ENCODE measurements at regions not wholly inside any gene's neighbourhood (a gene's known extent, or its start where the extent isn't known, plus 50 kb on each side); places are given as distances from the start of the nearest gene placed in this dataset.

GRCh38 chr10:130739016-130739756 is 572.3 kb downstream of the TCERG1L start:
- ATAC-seq (no peak), FAIRE-seq (no peak), DNase-seq (ENCODE audit: low read depth in 1 of 2, low spot score in 1 of 2) (no peak)
- ChIA-PET CTCF (no interaction called here), POLR2A (no interaction called here)
- Histone ChIP-seq H3K4me2 (no peak overlapping the region), H3K4me1 (no peaks in the 10 kb centered on the region), H3K4me3 (no peak overlapping the region), H3K9me3 (no peaks in the 10 kb centered on the region; the same call in 2 of the 3 replicates), H3K27ac (no peak overlapping the region)
- TF ChIP-seq ELK1 (IDR thresholded peaks at IDR 0.05; ENCODE audit: low read depth, low read length) (no peak), ATOH8 (CRISPR knock-in tag; IDR thresholded peaks at IDR 0.05; ENCODE audit: low read depth) (no peak), JUNB (IDR thresholded peaks at IDR 0.05) (no peak), CEBPB (IDR thresholded peaks at IDR 0.05) (peak; percentile 5 to 38; a peak in 2 of 4 replicates), HOXA7 (CRISPR knock-in tag; IDR thresholded peaks at IDR 0.05) (no peak), PBX3 (IDR thresholded peaks at IDR 0.05) (no peak)
- 25% methylated on average over 6 of the region's 6 CpGs for WGBS (ENCODE audit: missing lambda C conversion rate)

- DNase-seq (ENCODE audit: low read depth in 1 of 2, low spot score in 1 of 2) (no peak), FAIRE-seq (no peak), ATAC-seq (no peak)
- POLR2A ChIA-PET: no interaction called here
- TF ChIP-seq POLR2AphosphoS2 (conservative IDR thresholded peaks at IDR 0.05; ENCODE audit: low read length): no peak
- TF ChIP-seq E2F6 (IDR thresholded peaks at IDR 0.05; ENCODE audit: borderline replicate concordance, low read depth): no peak
- Histone ChIP-seq H3K27ac (no peak overlapping the region), H3K4me2 (no peak overlapping the region), H3K4me1 (no peaks in the 10 kb centered on the region), H3K9me3 (no peaks in the 10 kb centered on the region; the same call in 2 of the 3 replicates), H3K4me3 (no peak overlapping the region)
- CTCF ChIA-PET: no interaction called here
- WGBS (ENCODE audit: missing lambda C conversion rate): 27% methylated on average over 9 of the region's 9 CpGs
Measured at GRCh38 chr10:130739757-130740145, 571.8 kb downstream of the TCERG1L start.

- no peak for FAIRE-seq
- Histone ChIP-seq H3K9me3 (no peaks in the 10 kb centered on the region; the same call in 2 of the 3 replicates), H3K4me3 (no peak overlapping the region), H3K4me1 (no peaks in the 10 kb centered on the region), H3K27ac (no peak overlapping the region), H3K4me2 (no peak overlapping the region)
- TF ChIP-seq RARB (CRISPR knock-in tag; IDR thresholded peaks at IDR 0.05): no peak
- no peak for TF ChIP-seq TP53 (CRISPR knock-in tag; IDR thresholded peaks at IDR 0.05)
- no peak for TF ChIP-seq RCOR1 (IDR thresholded peaks at IDR 0.05; ENCODE audit: low read depth, low read length)
- TF ChIP-seq HMGXB4 (CRISPR knock-in tag; IDR thresholded peaks at IDR 0.05; ENCODE audit: borderline replicate concordance): no peak
- TF ChIP-seq FOXS1 (CRISPR knock-in tag; IDR thresholded peaks at IDR 0.05): no peak
- no peak for TF ChIP-seq CHD4 (IDR thresholded peaks at IDR 0.05; ENCODE audit: borderline replicate concordance)
- no peak for TF ChIP-seq KDM5A (IDR thresholded peaks at IDR 0.05)
- no peak for TF ChIP-seq POLR2A (IDR thresholded peaks at IDR 0.05; ENCODE audit: low read length)
- TF ChIP-seq MAZ (IDR thresholded peaks at IDR 0.05; ENCODE audit: borderline replicate concordance, low read depth, low read length): no peak
- no peak for TF ChIP-seq USF2 (IDR thresholded peaks at IDR 0.05)
- TF ChIP-seq RNF2 (IDR thresholded peaks at IDR 0.05; ENCODE audit: borderline replicate concordance, low read depth): no peak
- no peak for TF ChIP-seq KDM1A (IDR thresholded peaks at IDR 0.05; ENCODE audit: low read depth)
- TF ChIP-seq MAFK (IDR thresholded peaks at IDR 0.05; ENCODE audit: partially characterized antibody): no peak
- WGBS (ENCODE audit: missing lambda C conversion rate): 6% methylated on average over 7 of the region's 11 CpGs
- no peak for ATAC-seq
- POLR2A ChIA-PET: no interaction called here
- DNase-seq (ENCODE audit: low read depth in 1 of 2, low spot score in 1 of 2): no peak
- CTCF ChIA-PET: no interaction called here
Measured at GRCh38 chr10:130740166-130740565, 571.4 kb downstream of the TCERG1L start.

Data from A549 (cell line).